NT2/D1 (cell line): ENCODE measurements at regions not wholly inside any gene's neighbourhood (a gene's known extent, or its start where the extent isn't known, plus 50 kb on each side); places are given as distances from the start of the nearest gene placed in this dataset.

Experiments
- DNase-seq: peaks from one replicate; pipeline ENCODE4 v3.0.0-alpha.2; 2011; ENCODE audit warnings: low read depth, low spot score
- H3K27me3 ChIP-seq: 2 replicates; pipeline ENCODE4 v1.6.0; 2011; ENCODE audit warnings: mild to moderate bottlenecking; ENCODE audit not compliant: insufficient read length, insufficient read depth
- H3K36me3 ChIP-seq: 2 replicates; pipeline ENCODE4 v1.6.1; 2011; ENCODE audit warnings: mild to moderate bottlenecking, low read length, mixed read lengths; ENCODE audit not compliant: insufficient read depth, insufficient read length
- H3K4me1 ChIP-seq: 2 replicates; pipeline ENCODE4 v1.5.1; 2011; ENCODE audit not compliant: insufficient read depth, insufficient read length
- H3K4me3 ChIP-seq: 2 replicates; pipeline ENCODE4 v1.5.1; 2011; ENCODE audit warnings: low read depth; ENCODE audit not compliant: insufficient read length
- H3K9ac ChIP-seq: 2 replicates; pipeline ENCODE4 v1.6.0; 2011; ENCODE audit warnings: low read depth; ENCODE audit not compliant: insufficient read length
- H3K9me3 ChIP-seq: 2 replicates; pipeline ENCODE4 v1.5.1; 2011; ENCODE audit warnings: mild to moderate bottlenecking, low read length; ENCODE audit not compliant: insufficient read depth
- SUZ12 ChIP-seq: IDR thresholded peaks from 2 replicates; pipeline ENCODE4 v1.6.1; 2011; ENCODE audit not compliant: insufficient read length, insufficient read depth; ENCODE audit errors: extremely low read depth
- YY1 ChIP-seq: IDR thresholded peaks from 2 replicates; pipeline ENCODE4 v1.6.1; 2011; ENCODE audit not compliant: insufficient read length, insufficient read depth
- ZNF274 ChIP-seq: IDR thresholded peaks from 2 replicates; pipeline ENCODE4 v1.6.1; 2011; ENCODE audit warnings: mild to moderate bottlenecking, low read depth, low read length

DNA sequence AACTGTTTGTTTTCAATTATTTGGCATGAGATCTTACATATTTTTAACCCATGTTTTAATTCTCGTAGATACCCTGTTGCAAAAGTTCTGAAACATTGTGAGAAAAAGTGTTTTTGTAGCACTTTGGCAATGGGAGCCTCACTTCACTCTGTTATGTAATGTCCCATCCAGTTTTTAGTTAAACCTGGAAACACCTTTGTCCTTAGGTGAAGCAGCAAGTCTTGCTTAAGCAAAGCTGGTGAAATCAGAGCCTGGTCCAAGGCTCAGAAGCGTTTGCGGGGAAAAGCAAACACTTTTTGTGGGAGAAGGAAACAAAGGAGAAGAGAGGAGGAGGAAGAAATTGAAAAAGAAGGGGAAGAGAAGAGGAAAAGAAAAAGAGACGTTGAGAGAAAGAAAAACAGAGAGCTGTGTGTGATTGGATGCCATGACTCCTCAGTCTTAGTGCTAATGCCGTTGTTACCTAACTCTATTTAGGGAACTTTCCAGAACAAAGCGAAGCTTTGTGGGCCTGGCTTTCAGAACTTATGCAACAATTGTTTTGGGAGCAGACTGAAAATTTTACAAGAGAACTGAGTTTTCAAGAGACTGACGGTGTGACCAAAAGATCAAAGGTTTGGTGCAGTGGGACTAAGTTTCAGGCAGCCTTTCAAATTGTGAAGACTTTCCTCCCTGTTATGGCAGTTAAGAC lies 93.1 kb downstream of the NTMT2 start:
- TF ChIP-seq YY1 (no peak), SUZ12 (no peak), ZNF274 (no peak)
- Histone ChIP-seq H3K4me1 (no peaks in the 10 kb centered on the region), H3K9me3 (no peaks in the 10 kb centered on the region), H3K4me3 (no peak overlapping the region), H3K36me3 (no peaks in the 10 kb centered on the region), H3K27me3 (no peaks in the 10 kb centered on the region), H3K9ac (no peak overlapping the region)
- no peak for DNase-seq

DNA sequence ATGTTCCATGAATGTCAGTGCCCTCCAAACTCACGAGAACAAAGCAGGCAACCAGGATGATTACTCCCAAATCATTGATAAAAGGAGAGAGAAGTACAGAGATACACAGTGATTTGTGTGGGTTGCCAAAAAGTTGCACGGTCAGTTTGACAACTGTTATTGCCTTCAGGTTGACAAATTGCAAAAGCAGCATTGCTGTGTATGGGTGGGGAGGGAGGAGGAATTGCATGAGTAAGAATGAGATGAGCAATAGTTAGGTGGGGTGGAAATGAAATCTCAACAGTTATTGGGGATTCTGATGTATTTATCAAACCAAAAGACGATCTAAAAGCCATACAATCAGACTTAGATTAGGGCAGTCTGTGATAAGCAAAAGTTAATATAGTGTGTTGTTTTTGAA lies 93.7 kb downstream of the NTMT2 start:
- no peak for DNase-seq

DNA sequence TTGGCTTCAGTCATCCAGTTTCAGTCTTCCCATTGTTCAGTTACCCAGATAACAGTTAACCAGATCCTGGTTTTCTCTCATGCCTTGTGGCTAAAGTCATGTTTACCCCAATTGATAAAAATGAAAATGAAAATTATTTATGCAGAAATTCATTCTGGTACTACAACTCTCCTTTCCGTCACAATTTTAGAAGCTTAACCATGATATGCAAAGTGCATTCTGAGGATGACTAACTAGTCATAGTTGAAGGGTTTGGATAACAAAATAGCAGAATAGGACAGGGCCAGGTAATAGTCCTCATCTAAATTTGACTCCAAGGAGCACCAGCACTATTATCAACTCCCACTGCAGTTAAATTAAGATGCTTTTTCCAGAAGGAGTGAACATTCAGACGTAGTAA lies 94.7 kb downstream of the NTMT2 start:
- TF ChIP-seq ZNF274 (no peak), SUZ12 (no peak), YY1 (no peak)
- H3K9ac ChIP-seq = no peak overlapping the region
- no peaks in the 10 kb centered on the region for H3K27me3 ChIP-seq
- H3K9me3 ChIP-seq = no peaks in the 10 kb centered on the region
- H3K4me1 ChIP-seq = no peaks in the 10 kb centered on the region
- DNase-seq = no peak
- no peaks in the 10 kb centered on the region for H3K36me3 ChIP-seq
- H3K4me3 ChIP-seq = no peak overlapping the region

More for the DNA sequence above, 93.7 kb downstream of the NTMT2 start:
- H3K4me1 ChIP-seq = no peaks in the 10 kb centered on the region
- no peak overlapping the region for H3K9ac ChIP-seq
- no peaks in the 10 kb centered on the region for H3K27me3 ChIP-seq
- H3K36me3 ChIP-seq = no peaks in the 10 kb centered on the region
- TF ChIP-seq YY1 = no peak
- no peak for TF ChIP-seq ZNF274
- no peak for TF ChIP-seq SUZ12
- no peaks in the 10 kb centered on the region for H3K9me3 ChIP-seq
- no peak overlapping the region for H3K4me3 ChIP-seq

DNA sequence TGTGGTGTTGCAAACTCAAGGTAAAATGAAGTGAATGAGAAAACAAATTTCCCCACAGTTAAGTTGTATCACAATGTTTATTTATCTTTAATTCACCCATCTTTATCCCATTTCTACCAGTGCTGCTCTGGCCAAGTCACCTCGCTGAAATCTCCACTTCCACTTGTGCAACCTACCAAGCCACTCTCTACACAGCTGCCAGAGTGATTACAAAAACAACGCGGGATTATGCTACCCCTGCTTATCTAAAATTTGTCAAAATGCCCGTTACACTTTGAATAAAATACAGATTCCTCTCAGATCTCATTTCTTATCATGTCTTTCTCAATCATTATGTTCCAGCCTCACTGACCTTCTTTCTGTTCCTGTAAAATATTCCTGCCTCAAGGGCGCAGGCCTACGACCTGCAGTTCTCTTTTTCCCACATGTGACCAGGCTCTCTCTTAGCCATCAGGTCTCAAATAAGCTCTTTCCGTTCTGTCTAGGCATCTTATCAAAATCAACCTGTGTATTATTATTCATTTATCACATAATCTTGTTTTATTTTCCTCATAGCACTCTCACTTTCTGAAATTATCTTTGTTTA lies 95.6 kb downstream of the NTMT2 start:
- Histone ChIP-seq H3K9ac (no peak overlapping the region), H3K4me3 (no peak overlapping the region), H3K36me3 (no peaks in the 10 kb centered on the region), H3K4me1 (no peaks in the 10 kb centered on the region), H3K27me3 (no peaks in the 10 kb centered on the region), H3K9me3 (no peaks in the 10 kb centered on the region)
- TF ChIP-seq ZNF274 (no peak), YY1 (no peak), SUZ12 (no peak)
- DNase-seq = no peak

DNA sequence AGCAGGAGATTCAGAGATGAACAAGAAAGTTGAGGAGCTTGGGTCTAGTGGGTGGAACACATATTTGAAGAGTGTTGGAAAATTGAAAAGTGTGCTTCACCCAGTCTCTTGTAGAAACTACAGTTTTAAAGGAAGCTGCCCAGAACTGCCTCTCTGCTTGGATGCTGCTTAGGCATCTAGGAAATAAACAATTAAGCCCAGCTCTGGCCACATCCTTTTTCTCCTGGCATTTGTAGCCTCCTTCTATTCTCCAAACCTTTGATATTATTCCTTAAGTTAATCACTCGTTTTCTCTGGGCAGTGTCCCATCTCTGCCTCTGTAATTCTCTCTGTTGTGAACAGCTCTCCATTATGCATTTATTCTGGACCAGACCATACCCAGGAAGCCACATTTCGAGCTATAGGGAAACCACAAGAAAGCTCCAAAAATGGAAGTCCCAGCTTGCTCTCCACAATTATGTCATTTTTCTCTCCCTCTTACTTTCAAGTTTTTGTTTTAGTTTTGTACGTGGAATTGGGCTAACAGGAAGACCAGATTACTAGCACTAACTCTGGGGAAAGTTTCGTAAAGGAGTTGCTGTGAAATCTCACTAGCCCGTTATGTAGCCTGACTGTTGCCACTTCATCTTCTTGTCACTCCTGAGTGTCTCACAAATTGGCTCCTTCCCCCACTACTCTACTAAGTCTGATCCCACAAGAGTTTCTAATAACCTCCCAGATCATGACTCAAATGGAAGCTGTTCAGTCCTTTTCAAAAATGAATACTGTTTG lies 102.2 kb downstream of the NTMT2 start:
- no peak for DNase-seq
- Histone ChIP-seq H3K9ac (no peak overlapping the region), H3K36me3 (no peaks in the 10 kb centered on the region), H3K9me3 (peaks cover 31% of the 10 kb centered on the region), H3K4me1 (no peaks in the 10 kb centered on the region), H3K4me3 (no peak overlapping the region), H3K27me3 (no peaks in the 10 kb centered on the region)
- TF ChIP-seq SUZ12 (no peak), ZNF274 (no peak), YY1 (no peak)

DNA sequence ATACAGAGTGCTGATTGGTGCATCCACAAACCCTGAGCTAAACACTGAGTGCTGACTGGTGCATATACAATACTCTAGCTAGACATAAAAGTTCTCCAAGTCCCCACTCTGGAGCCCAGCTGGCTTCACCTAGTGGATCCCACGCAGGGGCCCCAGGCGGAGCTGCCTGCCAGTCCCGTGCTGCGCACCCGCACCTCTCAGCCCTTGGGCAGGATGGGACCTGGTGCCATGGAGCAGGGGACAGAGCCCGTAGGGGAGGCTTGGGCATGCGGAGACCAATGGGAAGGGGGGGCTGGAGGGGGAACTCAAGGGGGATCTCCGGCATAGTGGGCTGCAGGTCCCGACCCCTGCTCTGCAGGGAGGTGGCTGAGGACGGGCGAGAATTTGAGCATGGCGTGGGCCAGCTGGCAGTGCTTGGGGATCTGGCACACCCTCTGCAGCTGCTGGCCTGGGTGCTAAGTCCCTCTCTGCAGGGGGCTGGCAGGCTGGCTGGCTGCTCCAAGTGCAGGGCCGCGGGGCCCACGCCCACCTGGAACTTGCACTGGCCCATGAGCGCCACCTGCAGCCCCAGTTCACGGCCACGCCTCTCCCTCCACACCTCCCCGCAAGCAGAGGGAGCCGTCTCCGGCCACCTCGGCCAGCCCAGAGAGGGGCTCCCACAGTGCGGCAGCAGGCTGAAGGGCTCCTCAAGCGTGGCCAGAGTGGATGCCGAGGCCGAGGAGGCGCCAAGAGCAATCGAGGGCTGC lies 104.9 kb downstream of the NTMT2 start:
- Histone ChIP-seq H3K36me3 (no peaks in the 10 kb centered on the region), H3K4me3 (no peak overlapping the region), H3K9me3 (peaks cover 36% of the 10 kb centered on the region), H3K27me3 (no peaks in the 10 kb centered on the region), H3K4me1 (no peaks in the 10 kb centered on the region), H3K9ac (no peak overlapping the region)
- no peak for TF ChIP-seq YY1
- no peak for TF ChIP-seq ZNF274
- TF ChIP-seq SUZ12 = no peak
- DNase-seq = no peak

DNA sequence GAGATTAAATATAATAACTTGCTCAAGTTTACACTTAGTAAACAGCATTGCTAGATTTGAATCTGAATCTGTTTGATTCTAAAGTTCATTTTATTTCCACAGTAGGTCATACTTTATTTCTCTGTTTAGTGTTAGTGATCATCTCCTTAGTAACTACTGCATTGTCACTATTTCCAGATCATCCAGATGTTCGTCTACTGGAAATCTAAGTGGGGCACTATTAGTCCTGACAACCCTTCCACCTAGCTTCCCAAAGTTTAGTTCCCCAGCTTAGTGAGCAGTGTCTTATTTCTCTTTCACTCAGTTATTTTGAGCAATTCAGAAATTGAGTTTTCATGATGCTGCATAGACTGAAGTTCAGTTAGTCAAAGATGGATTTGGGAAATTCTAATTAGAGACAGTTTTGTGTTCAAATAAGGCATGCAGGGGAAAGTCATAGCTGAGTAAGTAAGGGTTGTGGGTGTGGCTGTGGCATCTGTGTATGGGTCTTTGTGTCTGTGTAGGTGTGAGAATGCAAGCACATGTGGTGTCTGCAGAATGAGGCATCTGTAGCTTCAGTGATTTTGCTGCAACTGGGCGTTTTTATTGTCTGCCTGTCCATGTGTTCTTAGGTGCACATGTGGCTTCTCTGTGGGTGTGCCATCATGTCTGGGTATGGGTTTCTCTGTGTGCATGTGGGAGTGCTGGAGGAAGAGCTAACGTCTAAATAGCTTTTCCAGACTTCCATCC lies 107.3 kb downstream of the NTMT2 start:
- H3K27me3 ChIP-seq = no peaks in the 10 kb centered on the region
- no peaks in the 10 kb centered on the region for H3K4me1 ChIP-seq
- DNase-seq = no peak
- no peak overlapping the region for H3K9ac ChIP-seq
- TF ChIP-seq ZNF274 = no peak
- no peak for TF ChIP-seq YY1
- no peak for TF ChIP-seq SUZ12
- H3K36me3 ChIP-seq = no peaks in the 10 kb centered on the region
- H3K9me3 ChIP-seq = peaks cover 36% of the 10 kb centered on the region
- H3K4me3 ChIP-seq = no peak overlapping the region
